B cell (primary cell): ENCODE measurements at regions not wholly inside any gene's neighbourhood (a gene's known extent, or its start where the extent isn't known, plus 50 kb on each side); places are given as distances from the start of the nearest gene placed in this dataset.

Experiments used
- ATAC-seq: fragments of 200-7000 bp; cut with Tn5 transposase; one replicate; pipeline ENCODE4 v1.10.0; 2021; ENCODE audit warnings: low read depth, mild to moderate bottlenecking, moderate number of reproducible peaks, moderate library complexity
- CTCF ChIA-PET: fragments of 350-600 bp; sonication (Branson Sonifier 250); formaldehyde crosslinking; loops from one replicate; lab custom pipeline; 2021; ENCODE audit warnings: antibody characterized with exemption, inconsistent platforms; lab: Charles Lee
- POLR2A ChIA-PET: fragments of 350-600 bp; sonication (Branson Sonifier 250); formaldehyde crosslinking; loops from one replicate; lab custom pipeline; 2021; ENCODE audit warnings: antibody characterized with exemption; lab: Charles Lee
- DNase-seq: peaks from one replicate; pipeline ENCODE4 v3.0.0; 2013
- H2AFZ ChIP-seq: 2 replicates; pipeline ENCODE4 v1.6.1; 2012; ENCODE audit warnings: mild to moderate bottlenecking, low read depth, low read length; ENCODE audit not compliant: insufficient read depth, poor library complexity, severe bottlenecking
- H3K27ac ChIP-seq, 2 donors: 1 replicate in 1 of 2; 2 replicates in 1 of 2; pipeline ENCODE4 v1.5.1; 2012 to 2013; ENCODE audit warnings: low read length in 2 of 2, mild to moderate bottlenecking in 2 of 2, moderate library complexity in 1 of 2
- H3K27me3 ChIP-seq, 4 experiments: fragments of 200-600 bp in 1 of 4; sonication (generic) in 1 of 4; replicated peaks in 1 of 4; 1 replicate in 2 of 4; 2 replicates in 2 of 4; pipeline versions ENCODE4 v1.6.1 to v1.7.0; 2013 to 2016; ENCODE audit warnings: low read length in 3 of 4, mild to moderate bottlenecking in 2 of 4, mixed read lengths in 1 of 4, moderate library complexity in 1 of 4; ENCODE audit not compliant: insufficient read depth in 4 of 4, control insufficient read depth in 3 of 4; ENCODE audit errors: control extremely low read depth in 1 of 4
- H3K36me3 ChIP-seq, 2 experiments: replicated peaks in 1 of 2; 1 replicate in 1 of 2; 2 replicates in 1 of 2; pipeline versions ENCODE4 v1.6.1 to v1.7.1; 2013; ENCODE audit warnings: low read length in 1 of 2; ENCODE audit not compliant: insufficient read depth in 2 of 2, control insufficient read depth in 1 of 2; ENCODE audit errors: control extremely low read depth in 1 of 2, extremely low read depth in 1 of 2
- H3K4me1 ChIP-seq, 2 donors: fragments of 200-600 bp in 1 of 2; sonication (generic) in 1 of 2; 1 replicate in 1 of 2; 2 replicates in 1 of 2; pipeline versions ENCODE4 v1.5.1 to v1.6.1; 2013 to 2017; ENCODE audit warnings: low read length in 2 of 2; ENCODE audit not compliant: control insufficient read depth in 2 of 2, insufficient read depth in 2 of 2
- H3K4me2 ChIP-seq: replicated peaks from 2 replicates; pipeline ENCODE3; 2012; ENCODE audit warnings: mild to moderate bottlenecking, low read depth, low read length; ENCODE audit not compliant: poor library complexity, severe bottlenecking
- H3K4me3 ChIP-seq, 5 experiments: fragments of 200-600 bp in 1 of 5; sonication (generic) in 1 of 5; 1 replicate in 3 of 5; 2 replicates in 2 of 5; pipeline versions ENCODE4 v1.5.1 to v1.7.0; 2011 to 2016; ENCODE audit warnings: low read length in 4 of 5, mild to moderate bottlenecking in 4 of 5, low read depth in 2 of 5, control low read depth in 1 of 5, moderate library complexity in 1 of 5; ENCODE audit not compliant: insufficient read depth in 1 of 5; ENCODE audit errors: control extremely low read depth in 1 of 5, extremely low read depth in 1 of 5
- H3K79me2 ChIP-seq: fragments of 200-600 bp; sonication (generic); one replicate; pipeline ENCODE4 v1.6.0; 2016; ENCODE audit warnings: low read length; ENCODE audit not compliant: control insufficient read depth, insufficient read depth
- H3K9ac ChIP-seq: fragments of 200-600 bp; sonication (generic); 2 replicates; pipeline ENCODE4 v1.6.1; 2017; ENCODE audit warnings: mild to moderate bottlenecking, low read length, moderate library complexity
- H3K9me3 ChIP-seq, 3 donors: one replicate each; pipeline versions ENCODE4 v1.6.1 to v1.7.1; 2013; ENCODE audit warnings: low read length in 2 of 3; ENCODE audit not compliant: control insufficient read depth in 2 of 3, insufficient read depth in 1 of 3; ENCODE audit errors: control extremely low read depth in 1 of 3
- H4K20me1 ChIP-seq: 2 replicates; pipeline ENCODE4 v1.6.0; 2012; ENCODE audit warnings: mild to moderate bottlenecking, low read length; ENCODE audit not compliant: insufficient read depth, control insufficient read depth, poor library complexity, severe bottlenecking
- H3K27ac Mint-ChIP-seq: one replicate; pipeline ENCODE4 v1.8.0; 2021; ENCODE audit warnings: mixed read lengths
- H3K27me3 Mint-ChIP-seq: one replicate; pipeline ENCODE4 v1.8.0; 2021; ENCODE audit warnings: mixed read lengths
- H3K4me1 Mint-ChIP-seq: one replicate; pipeline ENCODE4 v1.8.0; 2021; ENCODE audit warnings: mixed read lengths
- H3K4me3 Mint-ChIP-seq: one replicate; pipeline ENCODE4 v1.8.0; 2021; ENCODE audit warnings: mixed read lengths
- H3K9me3 Mint-ChIP-seq: one replicate; pipeline ENCODE4 v1.8.0; 2022; ENCODE audit warnings: mixed read lengths; ENCODE audit not compliant: insufficient read depth
- EZH2 ChIP-seq: IDR thresholded peaks from 2 replicates; pipeline ENCODE4 v1.6.1; 2012; ENCODE audit warnings: borderline replicate concordance, low read depth, mild to moderate bottlenecking, moderate library complexity, low read length; ENCODE audit not compliant: insufficient read depth, poor library complexity, severe bottlenecking
- WGBS: methylation state at CpG from one replicate; pipeline ENCODE4 v1.1.5; 2013; ENCODE audit warnings: missing lambda C conversion rate; ENCODE audit not compliant: insufficient coverage; 5-methylcytosine and 5-hydroxymethylcytosine counted together
- intact Hi-C: fragments of 100-400 bp; cut with micrococcal nuclease; formaldehyde crosslinking; loops from one replicate; pipeline ENCODE4 v1.10.0; 2022
- TF ChIP-seq, protein P1 (sequence below): fragments of 200-600 bp; IDR thresholded peaks from one replicate; pipeline ENCODE4 v1.8.0; 2022; ENCODE audit warnings: antibody characterized with exemption, mild to moderate bottlenecking

DNA sequence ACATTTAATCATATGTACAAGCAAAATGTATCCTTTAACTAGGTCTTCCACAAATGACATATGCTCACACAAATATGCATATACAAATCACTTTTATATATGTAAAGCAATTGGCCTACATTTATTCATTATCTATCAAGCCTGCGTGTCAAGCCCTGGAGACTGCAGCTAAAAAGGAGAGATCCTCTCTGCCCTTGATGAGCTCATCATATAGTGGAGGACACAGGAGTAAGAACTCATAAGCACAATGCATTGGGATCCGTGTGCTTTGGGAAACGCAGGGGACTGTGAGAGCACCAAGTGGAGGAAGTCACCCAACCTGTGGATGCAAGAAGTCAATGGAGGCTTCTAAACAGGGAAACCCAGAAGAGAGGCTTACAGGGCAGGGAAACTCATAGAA, 735.7 kb downstream of the BCL11B start:
- Histone ChIP-seq H4K20me1 (no peaks in the 10 kb centered on the region), H3K27ac (no peak overlapping the region), H3K4me1 (no peaks in the 10 kb centered on the region), H3K36me3 (no peaks in the 10 kb centered on the region), H3K4me3 (no peak overlapping the region), H2AFZ (no peak overlapping the region), H3K79me2 (no peaks in the 10 kb centered on the region), H3K4me2 (no peak overlapping the region), H3K9me3 (no peaks in the 10 kb centered on the region), H3K9ac (no peak overlapping the region), H3K27me3 (no peaks in the 10 kb centered on the region)
- Mint-ChIP-seq H3K9me3 (peaks cover 3% of the 10 kb centered on the region), H3K27ac (no peak overlapping the region), H3K27me3 (no peaks in the 10 kb centered on the region), H3K4me1 (no peaks in the 10 kb centered on the region), H3K4me3 (no peak overlapping the region)
- intact Hi-C loops = no loop called here
- DNase-seq = no peak
- 100% methylated on average over 2 of the region's 3 CpGs for WGBS
- ChIA-PET POLR2A (no interaction called here), CTCF (no interaction called here)
- no peak for ATAC-seq
- TF ChIP-seq EZH2 = no peak
- TF ChIP-seq, protein P1, sequence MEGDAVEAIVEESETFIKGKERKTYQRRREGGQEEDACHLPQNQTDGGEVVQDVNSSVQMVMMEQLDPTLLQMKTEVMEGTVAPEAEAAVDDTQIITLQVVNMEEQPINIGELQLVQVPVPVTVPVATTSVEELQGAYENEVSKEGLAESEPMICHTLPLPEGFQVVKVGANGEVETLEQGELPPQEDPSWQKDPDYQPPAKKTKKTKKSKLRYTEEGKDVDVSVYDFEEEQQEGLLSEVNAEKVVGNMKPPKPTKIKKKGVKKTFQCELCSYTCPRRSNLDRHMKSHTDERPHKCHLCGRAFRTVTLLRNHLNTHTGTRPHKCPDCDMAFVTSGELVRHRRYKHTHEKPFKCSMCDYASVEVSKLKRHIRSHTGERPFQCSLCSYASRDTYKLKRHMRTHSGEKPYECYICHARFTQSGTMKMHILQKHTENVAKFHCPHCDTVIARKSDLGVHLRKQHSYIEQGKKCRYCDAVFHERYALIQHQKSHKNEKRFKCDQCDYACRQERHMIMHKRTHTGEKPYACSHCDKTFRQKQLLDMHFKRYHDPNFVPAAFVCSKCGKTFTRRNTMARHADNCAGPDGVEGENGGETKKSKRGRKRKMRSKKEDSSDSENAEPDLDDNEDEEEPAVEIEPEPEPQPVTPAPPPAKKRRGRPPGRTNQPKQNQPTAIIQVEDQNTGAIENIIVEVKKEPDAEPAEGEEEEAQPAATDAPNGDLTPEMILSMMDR = no peak

DNA sequence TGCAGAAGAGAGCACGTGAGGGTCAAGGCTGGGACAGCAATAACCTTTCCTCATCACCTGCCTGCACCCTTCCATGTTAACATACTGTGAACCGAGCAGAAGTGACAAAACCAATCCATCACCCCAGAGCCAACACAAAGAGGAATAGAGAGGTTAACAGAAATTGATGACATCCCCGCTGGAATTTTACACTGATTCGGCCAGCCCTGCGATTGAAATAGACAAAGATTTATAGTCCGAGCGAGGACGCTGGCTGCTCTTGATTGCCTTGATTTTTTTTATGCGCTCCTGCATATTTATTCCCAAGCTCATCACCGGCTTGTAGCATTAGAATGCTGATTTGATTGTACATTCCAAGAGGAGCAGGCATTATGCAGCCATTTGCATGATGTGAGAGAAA, 729.7 kb downstream of the BCL11B start:
- no peak overlapping the region for H3K4me2 ChIP-seq
- H3K4me3 ChIP-seq = no peak overlapping the region
- H3K36me3 ChIP-seq = no peaks in the 10 kb centered on the region
- no peak overlapping the region for H3K9ac ChIP-seq
- no peak overlapping the region for H3K27ac ChIP-seq
- H3K4me3 Mint-ChIP-seq = no peak overlapping the region
- H3K27me3 ChIP-seq = no peaks in the 10 kb centered on the region
- TF ChIP-seq EZH2 = no peak
- TF ChIP-seq, protein P1 = no peak
- no peak overlapping the region for H3K27ac Mint-ChIP-seq
- 49% methylated on average over 3 of the region's 10 CpGs for whole genome bisulfite sequencing
- intact Hi-C loops = no loop called here
- H4K20me1 ChIP-seq = no peaks in the 10 kb centered on the region
- CTCF ChIA-PET = no interaction called here
- POLR2A ChIA-PET = no interaction called here
- no peaks in the 10 kb centered on the region for H3K9me3 ChIP-seq
- no peak overlapping the region for H2AFZ ChIP-seq
- H3K9me3 Mint-ChIP-seq = peaks cover 5% of the 10 kb centered on the region
- H3K79me2 ChIP-seq = no peaks in the 10 kb centered on the region
- no peaks in the 10 kb centered on the region for H3K4me1 ChIP-seq
- ATAC-seq (no peak), DNase-seq (no peak)
- H3K4me1 Mint-ChIP-seq = no peaks in the 10 kb centered on the region
- H3K27me3 Mint-ChIP-seq = no peaks in the 10 kb centered on the region
